Fibroblast of lung (primary cell): ENCODE measurements at regions not wholly inside any gene's neighbourhood (a gene's known extent, or its start where the extent isn't known, plus 50 kb on each side); places are given as distances from the start of the nearest gene placed in this dataset.

Experiments
- DNase-seq, 2 donors: peaks; one replicate each; pipeline versions ENCODE4 v3.0.0 to v3.0.0-alpha.2; 2010; ENCODE audit warnings: low read depth in 2 of 2
- H2AFZ ChIP-seq: 2 replicates; pipeline ENCODE4 v1.5.1; 2012; ENCODE audit warnings: low read length, control low read depth, inconsistent platforms
- H3K27ac ChIP-seq: 2 replicates; pipeline ENCODE4 v1.5.1; 2011; ENCODE audit warnings: low read length, control low read depth; ENCODE audit not compliant: insufficient read depth
- H3K27me3 ChIP-seq: 2 replicates; pipeline ENCODE4 v1.5.1; 2011; ENCODE audit warnings: mild to moderate bottlenecking, low read length; ENCODE audit not compliant: control insufficient read depth, insufficient read depth
- H3K36me3 ChIP-seq: 2 replicates; pipeline ENCODE4 v1.5.1; 2011; ENCODE audit warnings: low read length; ENCODE audit not compliant: control insufficient read depth, insufficient read depth
- H3K4me1 ChIP-seq: 2 replicates; pipeline ENCODE4 v1.5.1; 2011; ENCODE audit warnings: low read length; ENCODE audit not compliant: control insufficient read depth, insufficient read depth; ENCODE audit errors: extremely low read depth
- H3K4me2 ChIP-seq: 2 replicates; pipeline ENCODE4 v1.5.1; 2011; ENCODE audit warnings: low read length, control low read depth; ENCODE audit not compliant: insufficient read depth; ENCODE audit errors: extremely low read depth
- H3K4me3 ChIP-seq, 4 experiments: fragments of 200-600 bp in 1 of 4; sonication (generic) in 1 of 4; replicated peaks in 1 of 4; 2 replicates each; pipeline ENCODE4 v1.5.1; 2011 to 2016; ENCODE audit warnings: low read length in 4 of 4, low read depth in 3 of 4, mild to moderate bottlenecking in 3 of 4, control low read depth in 2 of 4, inconsistent platforms in 1 of 4, mixed read lengths in 1 of 4; ENCODE audit not compliant: insufficient read depth in 1 of 4; ENCODE audit errors: control extremely low read depth in 1 of 4
- H3K79me2 ChIP-seq: 2 replicates; pipeline ENCODE4 v1.5.1; 2012; ENCODE audit warnings: mild to moderate bottlenecking, low read length, inconsistent platforms; ENCODE audit not compliant: control insufficient read depth, insufficient read depth
- H3K9ac ChIP-seq: 2 replicates; pipeline ENCODE4 v1.5.1; 2011; ENCODE audit warnings: mild to moderate bottlenecking, low read length, control low read depth; ENCODE audit not compliant: insufficient read depth
- H3K9me3 ChIP-seq: 2 replicates; pipeline ENCODE4 v1.5.1; 2012; ENCODE audit warnings: low read depth, low read length; ENCODE audit not compliant: control insufficient read depth, insufficient read depth
- H4K20me1 ChIP-seq: 2 replicates; pipeline ENCODE4 v1.5.1; 2011; ENCODE audit warnings: low read length; ENCODE audit not compliant: control insufficient read depth, insufficient read depth; ENCODE audit errors: extremely low read depth
- EZH2 ChIP-seq: IDR thresholded peaks from 2 replicates; pipeline ENCODE4 v1.5.1; 2012; ENCODE audit warnings: low read length, control low read depth, mild to moderate bottlenecking; ENCODE audit errors: missing control alignments
- TF ChIP-seq, protein P1 (sequence below), 2 donors: IDR thresholded peaks in 1 of 2; conservative IDR thresholded peaks in 1 of 2; 1 replicate in 1 of 2; 2 replicates in 1 of 2; pipeline ENCODE4 v1.5.1; 2011 to 2012; ENCODE audit warnings: low read length in 2 of 2, control low read depth in 1 of 2, inconsistent platforms in 1 of 2, low read depth in 1 of 2, mild to moderate bottlenecking in 1 of 2

DNA sequence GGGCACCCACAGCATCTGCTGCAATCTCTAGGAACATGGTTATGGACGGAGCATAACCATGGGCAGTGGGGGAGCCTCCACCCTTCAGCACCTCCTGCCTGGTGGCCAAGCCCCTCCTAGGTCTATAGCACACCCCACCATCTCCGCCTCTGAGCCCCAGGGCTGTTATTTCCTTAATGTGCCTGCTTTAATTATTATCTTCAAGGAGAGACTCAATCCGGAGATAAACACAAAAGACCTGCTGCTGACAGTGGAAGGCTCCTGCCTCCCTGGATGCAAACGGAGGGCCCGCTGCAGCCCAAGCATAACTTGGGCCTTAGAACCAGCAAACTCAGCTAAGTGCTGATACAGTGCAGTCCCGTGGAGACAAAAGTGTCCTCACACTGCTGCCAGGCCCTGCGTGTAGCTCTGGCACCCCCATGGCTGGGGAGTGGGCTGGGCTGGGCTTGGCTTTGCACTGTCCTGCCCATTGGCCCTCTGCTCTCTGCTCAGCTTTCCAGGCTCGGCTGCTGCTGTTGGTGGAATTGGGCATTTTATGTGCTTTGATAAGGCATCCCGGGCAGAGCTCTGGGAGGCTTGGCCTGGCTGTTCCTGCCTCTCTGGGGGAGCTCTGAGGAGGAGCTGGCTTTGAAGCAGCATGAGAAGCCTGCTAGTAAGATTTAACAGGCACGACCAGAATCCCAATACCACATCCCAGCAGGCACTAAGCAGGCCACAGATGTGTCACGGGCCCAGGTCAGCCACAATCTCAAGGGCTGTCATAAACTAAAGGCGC lies 620.2 kb downstream of the PTPRU start:
- Histone ChIP-seq H2AFZ (no peak overlapping the region), H3K4me2 (no peak overlapping the region), H3K27me3 (no peaks in the 10 kb centered on the region), H3K36me3 (no peaks in the 10 kb centered on the region), H3K9me3 (no peaks in the 10 kb centered on the region), H3K79me2 (no peaks in the 10 kb centered on the region), H3K4me1 (no peaks in the 10 kb centered on the region), H3K9ac (no peak overlapping the region), H3K27ac (no peak overlapping the region), H3K4me3 (no peak overlapping the region), H4K20me1 (no peaks in the 10 kb centered on the region)
- no peak for DNase-seq
- TF ChIP-seq, protein P1, sequence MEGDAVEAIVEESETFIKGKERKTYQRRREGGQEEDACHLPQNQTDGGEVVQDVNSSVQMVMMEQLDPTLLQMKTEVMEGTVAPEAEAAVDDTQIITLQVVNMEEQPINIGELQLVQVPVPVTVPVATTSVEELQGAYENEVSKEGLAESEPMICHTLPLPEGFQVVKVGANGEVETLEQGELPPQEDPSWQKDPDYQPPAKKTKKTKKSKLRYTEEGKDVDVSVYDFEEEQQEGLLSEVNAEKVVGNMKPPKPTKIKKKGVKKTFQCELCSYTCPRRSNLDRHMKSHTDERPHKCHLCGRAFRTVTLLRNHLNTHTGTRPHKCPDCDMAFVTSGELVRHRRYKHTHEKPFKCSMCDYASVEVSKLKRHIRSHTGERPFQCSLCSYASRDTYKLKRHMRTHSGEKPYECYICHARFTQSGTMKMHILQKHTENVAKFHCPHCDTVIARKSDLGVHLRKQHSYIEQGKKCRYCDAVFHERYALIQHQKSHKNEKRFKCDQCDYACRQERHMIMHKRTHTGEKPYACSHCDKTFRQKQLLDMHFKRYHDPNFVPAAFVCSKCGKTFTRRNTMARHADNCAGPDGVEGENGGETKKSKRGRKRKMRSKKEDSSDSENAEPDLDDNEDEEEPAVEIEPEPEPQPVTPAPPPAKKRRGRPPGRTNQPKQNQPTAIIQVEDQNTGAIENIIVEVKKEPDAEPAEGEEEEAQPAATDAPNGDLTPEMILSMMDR (conservative IDR thresholded peaks at IDR 0.05 in 1 of 2, IDR thresholded peaks at IDR 0.05 in 1 of 2; ENCODE audit: low read depth in 1 of 2, low read length in 2 of 2): no peak
- TF ChIP-seq EZH2: no peak

DNA sequence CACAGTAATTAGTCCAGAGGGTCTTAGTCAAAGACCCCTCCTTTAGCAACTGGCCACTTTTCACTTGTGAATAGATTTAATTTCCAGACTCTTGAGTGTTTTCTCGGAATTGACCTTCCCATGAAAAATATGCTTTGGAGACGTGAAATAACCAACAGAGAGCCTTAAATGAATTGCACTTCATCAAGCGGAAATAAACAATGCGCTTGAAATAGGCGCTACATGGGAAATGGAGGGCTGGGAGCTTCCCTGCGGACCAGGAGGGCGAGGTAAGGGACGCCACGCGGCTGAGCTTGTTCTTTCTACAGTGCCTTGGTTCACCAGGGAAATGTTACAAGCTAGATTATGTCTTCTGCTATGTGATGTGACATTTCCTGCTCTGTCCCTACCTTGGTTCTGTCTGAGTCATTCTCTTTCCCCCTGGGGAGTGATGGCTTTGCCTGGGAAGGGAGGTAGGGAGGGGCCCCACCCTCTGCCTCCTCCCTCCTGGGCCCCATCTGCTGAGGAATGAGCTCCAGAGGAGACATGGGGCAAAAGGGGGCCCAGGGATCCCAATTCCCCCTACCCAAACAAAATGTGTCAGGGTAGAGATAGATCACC lies 619.3 kb downstream of the PTPRU start:
- no peak for TF ChIP-seq EZH2
- TF ChIP-seq, protein P1 (conservative IDR thresholded peaks at IDR 0.05 in 1 of 2, IDR thresholded peaks at IDR 0.05 in 1 of 2; ENCODE audit: low read depth in 1 of 2, low read length in 2 of 2): no peak
- H2AFZ ChIP-seq: no peak overlapping the region
- no peaks in the 10 kb centered on the region for H3K36me3 ChIP-seq
- H3K9me3 ChIP-seq: no peaks in the 10 kb centered on the region
- H4K20me1 ChIP-seq: no peaks in the 10 kb centered on the region
- no peak overlapping the region for H3K27ac ChIP-seq
- DNase-seq: no peak
- H3K9ac ChIP-seq: no peak overlapping the region
- H3K79me2 ChIP-seq: no peaks in the 10 kb centered on the region
- no peak overlapping the region for H3K4me2 ChIP-seq
- no peaks in the 10 kb centered on the region for H3K4me1 ChIP-seq
- H3K4me3 ChIP-seq: no peak overlapping the region
- no peaks in the 10 kb centered on the region for H3K27me3 ChIP-seq

DNA sequence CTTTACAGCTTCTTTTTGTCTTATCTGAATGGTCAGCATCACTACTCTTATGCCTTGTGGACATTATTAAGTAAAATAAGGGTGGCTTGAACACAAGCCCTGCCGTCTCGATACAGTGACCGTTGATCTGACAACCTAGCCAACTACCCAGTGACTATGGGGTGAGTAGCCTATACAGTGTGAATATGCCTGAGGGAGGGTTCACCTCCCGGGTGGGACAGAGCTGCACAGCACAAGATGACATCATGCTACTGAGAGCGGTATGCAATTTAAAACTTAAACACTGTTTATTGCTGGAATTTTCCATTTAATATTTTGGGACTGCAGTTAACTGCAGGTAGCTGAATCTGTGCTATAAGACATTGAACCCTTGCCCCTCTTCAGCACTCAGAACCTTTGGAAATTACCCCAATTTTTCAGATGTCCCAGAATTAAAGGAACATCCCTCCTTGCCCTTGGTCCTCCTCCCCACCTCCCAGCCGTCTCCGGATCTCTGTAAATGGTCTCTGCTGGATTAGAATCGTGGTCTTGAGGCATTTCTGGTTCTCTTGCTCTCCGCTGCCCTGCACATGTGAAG lies 618.5 kb downstream of the PTPRU start:
- no peaks in the 10 kb centered on the region for H4K20me1 ChIP-seq
- H3K9me3 ChIP-seq: no peaks in the 10 kb centered on the region
- no peaks in the 10 kb centered on the region for H3K27me3 ChIP-seq
- no peak overlapping the region for H3K4me3 ChIP-seq
- no peak overlapping the region for H3K9ac ChIP-seq
- no peaks in the 10 kb centered on the region for H3K79me2 ChIP-seq
- H3K36me3 ChIP-seq: no peaks in the 10 kb centered on the region
- H2AFZ ChIP-seq: no peak overlapping the region
- no peak overlapping the region for H3K4me2 ChIP-seq
- H3K27ac ChIP-seq: no peak overlapping the region
- DNase-seq: no peak
- TF ChIP-seq EZH2: no peak
- TF ChIP-seq, protein P1 (conservative IDR thresholded peaks at IDR 0.05 in 1 of 2, IDR thresholded peaks at IDR 0.05 in 1 of 2; ENCODE audit: low read depth in 1 of 2, low read length in 2 of 2): no peak
- H3K4me1 ChIP-seq: no peaks in the 10 kb centered on the region
